GM18498 (cell line): ENCODE measurements at regions not wholly inside any gene's neighbourhood (a gene's known extent, or its start where the extent isn't known, plus 50 kb on each side); places are given as distances from the start of the nearest gene placed in this dataset.

ENCODE experiments used
- ATAC-seq: cut with Tn5 transposase; IDR thresholded peaks from one replicate; pipeline ENCODE4 v1.9.1; 2021; ENCODE audit warnings: mild to moderate bottlenecking, moderate library complexity; ENCODE audit not compliant: unreplicated experiment

- ATAC-seq, result no peak
These were observed 433.2 kb downstream of the TNS3 start for GRCh38 chr7:47148536-47149207.

DNA sequence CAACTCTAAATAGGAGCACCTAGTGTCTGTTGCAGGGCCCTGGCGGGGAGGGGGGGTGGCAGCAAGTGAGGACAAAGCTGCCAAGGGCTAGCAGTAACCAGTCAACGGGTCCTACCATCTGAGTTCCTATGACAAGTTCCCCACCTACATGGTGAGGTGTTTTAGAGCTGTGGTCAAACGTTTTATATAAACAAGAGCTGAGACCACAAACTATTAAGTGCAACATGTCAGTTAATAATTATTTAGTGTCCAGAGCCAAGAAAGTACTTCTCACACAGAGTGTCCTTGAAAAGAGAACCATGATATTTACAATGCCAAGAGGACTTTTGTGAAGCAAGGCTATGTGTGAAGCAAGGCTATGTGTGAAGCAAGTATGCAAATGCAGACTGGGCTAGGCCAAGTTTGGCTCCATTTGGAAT lies 434.7 kb downstream of the TNS3 start:
- no peak for ATAC-seq

DNA sequence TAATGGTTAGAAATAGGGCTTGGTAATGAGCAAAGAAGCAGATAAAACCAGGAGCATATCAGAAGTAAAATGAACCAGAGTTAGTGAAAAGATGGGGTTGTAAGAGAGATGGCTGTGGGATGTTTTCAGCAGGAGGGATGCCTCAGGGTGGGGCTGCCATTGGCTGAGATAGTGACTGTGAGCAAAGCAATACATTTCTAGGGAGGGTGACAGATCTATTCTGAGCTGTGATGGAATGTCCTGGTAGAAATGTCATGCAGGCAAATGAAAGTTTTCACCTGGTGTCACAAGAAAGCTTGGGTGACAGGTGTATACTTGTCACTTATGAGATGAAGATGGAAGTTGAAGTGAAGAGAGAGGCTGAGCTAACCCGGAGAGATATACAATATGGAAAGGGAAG lies 435.9 kb downstream of the TNS3 start:
- no peak for ATAC-seq

DNA sequence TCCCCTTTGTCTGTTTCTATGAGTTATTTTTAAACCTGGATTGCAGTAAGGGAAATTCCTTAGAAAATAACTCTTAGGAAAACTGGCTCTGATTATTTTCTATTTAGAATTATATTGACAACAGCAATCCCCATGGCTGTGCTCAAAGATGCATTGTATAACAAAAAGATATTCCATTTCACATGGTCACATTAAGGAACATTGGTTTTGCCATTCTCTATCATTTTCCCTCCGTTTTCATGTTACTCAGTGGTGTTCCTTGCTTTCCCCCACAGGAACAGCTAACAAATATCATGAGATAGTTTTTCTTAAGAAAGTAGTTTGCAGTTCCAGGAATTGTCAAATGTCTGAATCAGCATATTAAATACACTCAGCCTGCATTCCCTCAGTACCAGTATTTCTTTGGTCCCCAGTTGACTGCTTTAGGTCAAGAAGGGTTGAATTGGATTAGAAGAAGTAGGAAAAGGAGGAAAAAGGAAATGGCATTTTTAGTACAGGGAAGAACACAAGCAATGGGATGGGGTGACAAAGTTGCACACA lies 436.7 kb downstream of the TNS3 start:
- ATAC-seq, result no peak

GRCh38 chr7:47143339-47143738 lies 438.6 kb downstream of the TNS3 start:
- ATAC-seq, result no peak

GRCh38 chr7:47142867-47143175 lies 439.1 kb downstream of the TNS3 start:
- no peak for ATAC-seq

GRCh38 chr7:47142169-47142866 lies 439.6 kb downstream of the TNS3 start:
- no peak for ATAC-seq

- ATAC-seq, result no peak
These were observed 449.4 kb downstream of the TNS3 start for GRCh38 chr7:47132471-47132870.

DNA sequence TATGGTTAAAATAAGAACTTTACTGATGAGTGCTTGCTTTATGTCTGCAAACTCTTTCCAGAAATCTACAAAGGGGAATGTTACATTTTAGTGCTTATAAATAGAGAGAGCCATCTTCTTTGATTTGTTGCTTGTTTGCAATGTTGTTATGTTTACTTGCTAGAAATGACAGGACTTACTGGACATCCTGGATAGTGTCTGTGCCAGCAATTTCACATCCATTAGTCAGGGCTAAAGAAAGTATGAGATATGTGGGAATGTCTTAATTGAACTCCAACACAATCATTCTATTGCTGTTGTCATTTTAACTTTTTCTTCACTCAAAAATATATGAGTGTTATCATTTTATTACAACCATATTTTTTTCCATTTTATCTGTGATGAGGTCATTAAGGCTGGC lies 453.2 kb downstream of the TNS3 start:
- ATAC-seq, result no peak

- ATAC-seq, result no peak
These were observed 456.4 kb downstream of the TNS3 start for GRCh38 chr7:47125529-47125928.

DNA sequence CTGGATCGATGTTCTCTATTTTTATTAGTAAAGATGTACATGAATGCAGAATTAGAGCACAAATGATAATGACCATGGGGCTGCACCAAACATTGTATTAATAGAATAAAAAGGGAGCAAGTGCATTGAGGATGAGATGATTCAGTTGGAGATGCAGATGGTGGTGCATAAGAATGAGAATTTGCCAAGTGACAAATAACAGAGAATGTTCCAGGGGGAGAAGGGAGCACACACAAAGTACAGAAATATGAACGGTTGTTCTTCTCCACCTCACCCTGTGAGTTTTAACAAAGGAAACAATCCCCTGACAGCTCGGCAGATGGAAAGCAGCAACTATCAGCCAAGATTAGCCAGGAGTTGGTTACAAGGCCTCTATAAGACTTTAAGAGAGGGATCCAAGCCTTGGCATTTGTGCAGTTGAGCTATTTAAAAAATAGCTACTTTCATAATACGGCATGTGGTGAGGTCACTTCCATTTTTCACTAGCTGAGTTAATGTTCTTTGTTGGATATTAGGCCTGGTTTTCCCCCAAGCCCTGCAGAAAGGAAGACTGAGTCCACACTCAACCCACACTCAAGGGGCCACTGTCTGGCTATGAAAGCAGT lies 462.5 kb downstream of the TNS3 start:
- ATAC-seq, result no peak

DNA sequence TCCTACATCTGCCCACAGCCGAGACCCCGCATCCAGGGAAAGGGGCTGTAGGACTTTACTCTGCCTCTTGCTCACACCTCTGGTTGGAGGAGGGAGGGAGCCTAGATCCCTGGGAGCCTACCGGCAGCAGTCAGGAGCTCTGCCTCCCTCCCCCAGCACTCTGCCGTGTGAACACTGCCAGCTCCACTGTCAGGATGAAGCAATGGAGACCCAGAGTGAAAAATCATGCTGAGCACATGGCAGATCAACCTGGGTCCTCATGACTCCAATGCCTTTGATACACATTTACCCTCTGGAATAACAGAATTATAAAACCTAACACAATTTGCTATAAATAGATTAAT lies 477.7 kb downstream of the TNS3 start:
- ATAC-seq, result no peak

DNA sequence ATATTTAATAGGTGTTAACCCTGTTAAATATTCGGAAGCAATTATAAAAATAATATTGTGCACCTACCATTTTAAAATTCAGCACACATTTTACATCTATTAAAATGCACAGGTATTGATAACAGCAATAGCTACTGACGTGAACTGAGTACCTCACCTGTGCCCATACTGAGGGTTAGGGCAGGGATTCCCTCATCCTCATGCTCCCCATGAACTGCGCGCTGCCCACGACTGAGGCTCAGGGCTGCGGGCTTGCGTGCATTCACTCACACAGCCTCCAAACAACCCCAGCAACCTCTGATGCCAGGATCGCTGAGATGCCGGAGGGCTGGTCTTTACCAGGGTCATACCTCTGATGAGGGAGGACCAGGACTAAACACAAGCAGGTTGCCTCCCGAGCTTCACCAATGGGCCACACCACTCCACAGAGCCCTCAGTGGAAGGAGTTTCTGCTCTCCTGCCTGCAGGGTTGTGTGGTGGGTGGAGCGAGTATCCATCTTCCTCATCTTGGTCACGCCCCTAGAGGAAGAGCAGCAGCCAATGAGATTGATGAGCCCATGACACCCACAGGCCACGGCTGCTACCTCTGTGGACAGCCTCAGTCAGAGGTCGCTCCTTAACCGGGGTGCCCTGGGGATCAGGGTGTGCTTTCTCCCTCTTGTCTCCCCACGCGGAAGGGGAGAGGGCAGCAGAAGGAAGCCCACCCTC lies 478.3 kb downstream of the TNS3 start:
- no peak for ATAC-seq

- ATAC-seq, result no peak
These were observed 479.5 kb downstream of the TNS3 start for GRCh38 chr7:47102331-47102841.

DNA sequence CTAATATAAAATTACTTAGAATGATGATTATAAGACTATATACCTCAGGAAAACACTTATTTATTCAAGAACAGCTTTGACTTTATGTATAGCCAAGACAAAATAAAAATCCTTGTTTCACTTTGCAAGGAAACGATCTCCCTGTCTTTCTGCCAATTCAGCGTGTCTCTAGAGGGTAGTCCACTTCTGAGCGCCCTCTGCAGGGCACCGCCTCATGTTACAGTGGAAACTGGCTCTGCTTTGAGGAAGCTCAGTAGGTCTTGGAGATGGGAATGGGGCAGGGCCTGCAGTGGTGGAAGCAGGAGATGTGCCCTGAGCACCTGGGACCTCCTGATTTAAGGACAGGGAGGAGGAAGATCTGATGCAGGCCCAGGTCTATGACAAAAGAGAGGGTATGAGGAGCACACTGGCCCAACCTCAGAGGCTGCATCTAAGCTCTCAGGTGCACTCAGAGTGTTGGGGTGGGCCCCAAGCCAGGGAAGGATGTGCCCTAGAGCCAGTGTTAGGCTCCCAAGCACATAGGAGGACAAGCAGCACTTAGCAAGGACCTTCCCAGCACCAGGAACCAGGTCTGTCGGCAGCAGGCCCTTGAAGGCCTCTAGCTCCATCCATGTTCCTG lies 481.0 kb downstream of the TNS3 start:
- no peak for ATAC-seq

DNA sequence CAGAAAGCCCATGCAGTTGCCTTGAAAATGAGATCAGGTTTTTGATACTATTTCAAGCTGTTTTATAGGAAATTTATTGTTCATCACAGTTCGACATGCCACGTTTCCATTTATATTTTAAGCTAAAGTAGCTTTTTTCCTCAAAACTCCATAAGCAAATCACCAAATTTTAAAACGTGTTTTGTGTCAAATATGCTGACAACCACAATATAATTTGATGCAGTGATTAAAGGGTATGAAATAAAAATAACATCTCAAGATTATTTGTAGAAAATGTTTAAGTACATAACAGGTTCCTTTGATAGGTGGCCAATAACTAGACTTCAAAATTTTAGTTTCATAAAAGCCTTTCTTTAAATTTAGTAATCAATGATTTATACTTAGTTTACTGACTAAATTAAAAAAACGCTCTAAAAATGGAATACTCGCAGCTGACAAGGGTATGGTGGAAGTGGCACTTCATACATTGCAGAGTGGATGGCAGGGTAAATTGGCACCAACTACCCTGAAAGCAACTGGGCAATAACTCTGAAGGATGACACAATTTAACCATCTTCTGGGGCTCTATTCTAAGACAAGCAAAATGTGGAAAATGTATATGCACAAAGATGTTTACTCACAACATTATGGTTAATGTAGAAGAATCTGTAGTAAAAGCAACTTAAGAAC lies 481.6 kb downstream of the TNS3 start:
- ATAC-seq, result no peak

GRCh38 chr7:47097431-47097830 lies 484.5 kb downstream of the TNS3 start:
- ATAC-seq, result no peak

GRCh38 chr7:47095946-47096345 lies 486.0 kb downstream of the TNS3 start:
- no peak for ATAC-seq

DNA sequence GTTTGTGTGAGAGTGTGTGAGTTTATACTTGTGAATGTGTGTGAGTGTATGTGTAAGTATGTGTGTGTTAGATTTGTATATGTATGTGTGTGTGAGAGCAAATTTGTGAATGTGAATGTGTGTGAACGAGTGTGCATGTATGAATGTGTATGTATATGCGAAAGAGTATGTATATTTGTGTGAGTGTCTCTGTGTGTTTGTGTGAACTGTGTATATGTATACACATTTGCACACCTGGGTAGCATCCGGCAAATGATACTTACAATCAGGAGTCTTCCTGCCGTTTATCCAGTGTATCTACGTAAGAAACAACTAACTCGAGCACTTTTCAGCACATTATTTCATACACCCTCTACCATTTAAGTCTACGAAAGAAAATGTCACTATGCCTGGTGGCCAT lies 487.4 kb downstream of the TNS3 start:
- no peak for ATAC-seq
